ENCODE measurements at regions not wholly inside any gene's neighbourhood (a gene's known extent, or its start where the extent isn't known, plus 50 kb on each side); places are given as distances from the start of the nearest gene placed in this dataset.

DNA sequence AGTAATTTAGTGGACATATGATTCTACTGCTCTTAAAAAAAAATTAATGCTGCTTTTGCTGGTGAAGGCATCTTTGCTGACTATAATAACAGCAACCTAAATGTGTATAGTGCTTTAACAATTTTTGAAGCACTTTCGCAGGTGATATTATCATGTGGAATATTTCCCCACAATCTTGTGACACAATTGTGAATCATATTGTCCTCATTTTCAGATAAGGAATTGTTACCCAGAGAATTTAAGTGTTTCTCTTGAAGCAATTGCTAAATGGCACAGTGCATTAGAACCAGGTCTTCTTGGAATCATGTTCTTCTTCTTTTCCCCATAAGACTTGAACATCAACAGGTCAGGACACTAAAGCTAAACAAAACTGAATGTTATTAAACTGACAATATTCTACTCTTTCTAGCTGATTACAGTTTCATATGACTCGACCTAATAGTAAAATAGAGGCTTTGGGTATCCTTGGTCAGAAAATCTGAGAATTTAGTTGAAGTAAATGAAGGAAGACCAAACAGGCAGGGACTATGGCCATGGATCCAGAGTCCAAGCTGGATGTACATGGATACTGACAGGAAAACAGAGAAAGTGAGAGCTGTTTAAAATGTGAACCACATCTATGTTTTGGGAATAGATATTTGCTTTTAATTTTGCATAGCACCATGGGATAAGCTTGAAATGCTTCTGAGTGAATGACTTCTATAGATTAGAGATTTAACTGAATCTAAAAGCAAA lies 121.8 kb upstream of the SLC35B3 start:
- no peaks in the 10 kb centered on the region for H3K4me1 ChIP-seq
- no peak for DNase-seq (ENCODE audit: low spot score in 2 of 2)
- no peak for TF ChIP-seq CTCF (IDR thresholded peaks at IDR 0.05)
- H3K4me3 ChIP-seq, result no peak overlapping the region
- H3K27ac ChIP-seq, result no peak overlapping the region
- no peaks in the 10 kb centered on the region for H3K36me3 ChIP-seq
- no peaks in the 10 kb centered on the region for H3K9me3 ChIP-seq
- intact Hi-C loops (cut with DNase I), result no loop called here
- H3K27me3 ChIP-seq, result no peaks in the 10 kb centered on the region

GRCh38 chr6:8556370-8557013 lies 121.1 kb upstream of the SLC35B3 start:
- Histone ChIP-seq H3K27me3 (no peaks in the 10 kb centered on the region), H3K27ac (no peak overlapping the region), H3K4me1 (no peaks in the 10 kb centered on the region), H3K4me3 (no peak overlapping the region), H3K36me3 (no peaks in the 10 kb centered on the region), H3K9me3 (no peaks in the 10 kb centered on the region)
- no peak for DNase-seq (ENCODE audit: low spot score in 2 of 2)
- no peak for TF ChIP-seq CTCF (IDR thresholded peaks at IDR 0.05)
- intact Hi-C loops (cut with DNase I), result no loop called here

GRCh38 chr6:8551993-8552392 lies 116.6 kb upstream of the SLC35B3 start:
- DNase-seq (ENCODE audit: low spot score in 2 of 2), result no peak
- Histone ChIP-seq H3K27ac (no peak overlapping the region), H3K4me1 (no peaks in the 10 kb centered on the region), H3K36me3 (no peaks in the 10 kb centered on the region), H3K4me3 (no peak overlapping the region), H3K27me3 (no peaks in the 10 kb centered on the region), H3K9me3 (no peaks in the 10 kb centered on the region)
- intact Hi-C loops (cut with DNase I), result no loop called here
- TF ChIP-seq CTCF (IDR thresholded peaks at IDR 0.05), result no peak

DNA sequence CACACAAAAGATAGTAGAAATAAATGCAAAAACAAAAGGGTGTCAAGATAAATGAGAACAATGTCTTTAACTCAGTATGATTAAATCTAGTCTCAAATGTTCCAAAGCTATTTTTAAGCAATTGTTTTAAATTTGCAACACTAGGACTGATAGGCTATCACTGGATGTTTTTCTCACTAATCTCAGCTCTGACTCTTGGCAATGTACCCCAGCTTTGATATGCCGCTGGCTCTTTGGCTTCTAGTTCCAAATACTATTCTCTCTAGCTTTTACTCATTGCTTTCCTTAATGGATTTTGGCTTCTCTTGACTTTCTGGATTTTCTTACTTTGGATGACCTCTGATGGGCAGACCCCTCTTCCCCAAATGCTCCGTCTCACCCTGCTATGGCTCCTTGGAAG lies 116.0 kb upstream of the SLC35B3 start:
- Histone ChIP-seq H3K27me3 (no peaks in the 10 kb centered on the region), H3K4me1 (no peaks in the 10 kb centered on the region), H3K36me3 (no peaks in the 10 kb centered on the region), H3K9me3 (no peaks in the 10 kb centered on the region), H3K27ac (no peak overlapping the region), H3K4me3 (no peak overlapping the region)
- TF ChIP-seq CTCF (IDR thresholded peaks at IDR 0.05), result no peak
- no peak for DNase-seq (ENCODE audit: low spot score in 2 of 2)
- intact Hi-C loops (cut with DNase I), result no loop called here

DNA sequence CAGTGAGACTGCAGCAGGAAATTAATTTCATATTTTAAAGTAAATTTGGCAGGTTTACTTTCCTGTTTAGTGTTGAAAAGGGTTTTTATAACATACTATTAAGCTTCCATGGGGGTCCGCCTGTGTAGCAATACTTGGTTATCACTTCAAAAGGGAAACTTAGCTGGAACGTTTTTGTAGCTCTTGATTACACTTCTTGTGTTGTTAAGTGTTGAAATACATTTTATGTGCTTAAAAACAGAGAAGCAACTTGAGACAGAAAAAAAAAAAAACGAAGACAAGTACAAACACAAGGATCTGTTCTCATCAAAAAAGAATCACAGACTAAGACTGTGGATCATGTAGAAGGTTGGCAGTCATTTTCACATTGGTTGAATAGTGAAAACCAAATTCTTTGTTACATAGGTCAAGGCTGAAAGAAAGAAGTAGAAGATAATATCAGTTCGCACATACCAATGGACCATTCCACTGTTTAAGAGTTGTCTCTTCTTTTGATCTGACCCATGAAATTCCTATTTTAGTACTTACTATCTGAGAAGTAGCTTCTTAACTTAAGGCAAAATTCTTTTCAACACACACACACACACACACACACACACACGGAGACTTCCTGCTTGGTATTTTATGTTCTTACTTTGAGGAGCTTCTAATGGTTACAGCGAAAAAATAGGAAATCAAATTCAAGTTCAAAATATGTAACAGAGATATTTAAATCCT lies 113.9 kb upstream of the SLC35B3 start:
- H3K4me3 ChIP-seq, result no peak overlapping the region
- intact Hi-C loops (cut with DNase I), result no loop called here
- DNase-seq (ENCODE audit: low spot score in 2 of 2), result no peak

More for the DNA sequence above, 113.9 kb upstream of the SLC35B3 start:
- TF ChIP-seq CTCF (IDR thresholded peaks at IDR 0.05), result no peak
- no peaks in the 10 kb centered on the region for H3K4me1 ChIP-seq
- no peaks in the 10 kb centered on the region for H3K36me3 ChIP-seq
- H3K9me3 ChIP-seq, result no peaks in the 10 kb centered on the region
- no peaks in the 10 kb centered on the region for H3K27me3 ChIP-seq
- no peak overlapping the region for H3K27ac ChIP-seq

Data from ascending aorta (tissue), 2 donors.